ENCODE measurements at regions not wholly inside any gene's neighbourhood (a gene's known extent, or its start where the extent isn't known, plus 50 kb on each side); places are given as distances from the start of the nearest gene placed in this dataset.
"Not testable (repeated sequence)": the region's sequence is repeated elsewhere in the genome, so short reads cannot be mapped to it uniquely, and the experiment has no call there.

- not testable (repeated sequence) for H3K27ac Mint-ChIP-seq, DNase-seq, H3K9me3 Mint-ChIP-seq, H3K4me3 Mint-ChIP-seq, H3K4me1 Mint-ChIP-seq, H3K27me3 Mint-ChIP-seq, H3K36me3 Mint-ChIP-seq
Observed at GRCh38 chr7:131922948-131923347, 366.5 kb upstream of the PODXL start.

GRCh38 chr7:131921016-131921415 is 364.6 kb upstream of the PODXL start:
- no peak overlapping the region for H3K27ac Mint-ChIP-seq
- no peak overlapping the region for H3K4me3 Mint-ChIP-seq
- no peak for DNase-seq
- no peaks in the 10 kb centered on the region for H3K9me3 Mint-ChIP-seq
- H3K27me3 Mint-ChIP-seq, result no peaks in the 10 kb centered on the region
- H3K36me3 Mint-ChIP-seq, result no peaks in the 10 kb centered on the region
- H3K4me1 Mint-ChIP-seq, result no peaks in the 10 kb centered on the region

- Mint-ChIP-seq H3K9me3 (no peaks in the 10 kb centered on the region), H3K4me3 (no peak overlapping the region), H3K36me3 (no peaks in the 10 kb centered on the region), H3K27ac (no peak overlapping the region), H3K4me1 (no peaks in the 10 kb centered on the region), H3K27me3 (peaks cover under 1% of the 10 kb centered on the region)
- no peak for DNase-seq
Observed at GRCh38 chr7:131919920-131920709, 363.7 kb upstream of the PODXL start.

- Mint-ChIP-seq H3K4me1 (no peaks in the 10 kb centered on the region), H3K27ac (no peak overlapping the region), H3K36me3 (no peaks in the 10 kb centered on the region), H3K9me3 (peaks cover 4% of the 10 kb centered on the region), H3K4me3 (no peak overlapping the region), H3K27me3 (peaks cover 67% of the 10 kb centered on the region)
- DNase-seq, result no peak
Observed at GRCh38 chr7:131911112-131911511, 354.7 kb upstream of the PODXL start.

GRCh38 chr7:131909151-131909768 is 352.8 kb upstream of the PODXL start:
- peaks cover 4% of the 10 kb centered on the region for H3K9me3 Mint-ChIP-seq
- DNase-seq, result no peak
- no peaks in the 10 kb centered on the region for H3K36me3 Mint-ChIP-seq
- H3K27ac Mint-ChIP-seq, result no peak overlapping the region
- peaks cover 64% of the 10 kb centered on the region for H3K27me3 Mint-ChIP-seq
- H3K4me1 Mint-ChIP-seq, result no peaks in the 10 kb centered on the region
- H3K4me3 Mint-ChIP-seq, result no peak overlapping the region

- H3K27me3 Mint-ChIP-seq, result peaks cover 61% of the 10 kb centered on the region
- H3K27ac Mint-ChIP-seq, result no peak overlapping the region
- no peak for DNase-seq
- no peak overlapping the region for H3K4me3 Mint-ChIP-seq
- no peaks in the 10 kb centered on the region for H3K36me3 Mint-ChIP-seq
- H3K9me3 Mint-ChIP-seq, result peaks cover 4% of the 10 kb centered on the region
- H3K4me1 Mint-ChIP-seq, result no peaks in the 10 kb centered on the region
Observed at GRCh38 chr7:131908714-131909113, 352.3 kb upstream of the PODXL start.

GRCh38 chr7:131905471-131905973 is 349.1 kb upstream of the PODXL start:
- H3K4me1 Mint-ChIP-seq, result no peaks in the 10 kb centered on the region
- no peak for DNase-seq
- H3K36me3 Mint-ChIP-seq, result no peaks in the 10 kb centered on the region
- H3K4me3 Mint-ChIP-seq, result no peak overlapping the region
- H3K27me3 Mint-ChIP-seq, result peaks cover 33% of the 10 kb centered on the region
- peaks cover 5% of the 10 kb centered on the region for H3K9me3 Mint-ChIP-seq
- no peak overlapping the region for H3K27ac Mint-ChIP-seq

- Mint-ChIP-seq H3K9me3 (peaks cover 3% of the 10 kb centered on the region), H3K27ac (no peak overlapping the region), H3K4me1 (no peaks in the 10 kb centered on the region), H3K36me3 (no peaks in the 10 kb centered on the region), H3K27me3 (peaks cover 26% of the 10 kb centered on the region), H3K4me3 (no peak overlapping the region)
- DNase-seq, result no peak
Observed at GRCh38 chr7:131904760-131905327, 348.4 kb upstream of the PODXL start.

- no peak for DNase-seq
- no peak overlapping the region for H3K4me3 Mint-ChIP-seq
- H3K9me3 Mint-ChIP-seq, result peaks cover 3% of the 10 kb centered on the region
Observed at GRCh38 chr7:131903315-131903714, 346.9 kb upstream of the PODXL start.

GRCh38 chr7:131900785-131901287 is 344.4 kb upstream of the PODXL start:
- peaks cover 2% of the 10 kb centered on the region for H3K4me1 Mint-ChIP-seq
- H3K27me3 Mint-ChIP-seq, result peaks cover 13% of the 10 kb centered on the region
- peaks cover 3% of the 10 kb centered on the region for H3K9me3 Mint-ChIP-seq
- no peak overlapping the region for H3K4me3 Mint-ChIP-seq
- no peak overlapping the region for H3K27ac Mint-ChIP-seq
- no peaks in the 10 kb centered on the region for H3K36me3 Mint-ChIP-seq
- DNase-seq, result no peak

More at GRCh38 chr7:131903315-131903714, 346.9 kb upstream of the PODXL start:
- Mint-ChIP-seq H3K27ac (no peak overlapping the region), H3K4me1 (peaks cover 2% of the 10 kb centered on the region), H3K27me3 (peaks cover 20% of the 10 kb centered on the region), H3K36me3 (no peaks in the 10 kb centered on the region)

GRCh38 chr7:131899271-131900030 is 343.0 kb upstream of the PODXL start:
- Mint-ChIP-seq H3K27me3 (peaks cover 19% of the 10 kb centered on the region), H3K4me3 (no peak overlapping the region), H3K4me1 (peaks cover 2% of the 10 kb centered on the region), H3K36me3 (no peaks in the 10 kb centered on the region), H3K27ac (no peak overlapping the region), H3K9me3 (peaks cover 3% of the 10 kb centered on the region)
- no peak for DNase-seq

- Mint-ChIP-seq H3K27ac (no peak overlapping the region), H3K36me3 (no peaks in the 10 kb centered on the region), H3K4me3 (no peak overlapping the region), H3K9me3 (peaks cover 3% of the 10 kb centered on the region), H3K27me3 (peaks cover 19% of the 10 kb centered on the region), H3K4me1 (peaks cover 2% of the 10 kb centered on the region)
- DNase-seq, result no peak
Observed at GRCh38 chr7:131898418-131898817, 342.0 kb upstream of the PODXL start.

- no peak overlapping the region for H3K4me3 Mint-ChIP-seq
- H3K36me3 Mint-ChIP-seq, result no peaks in the 10 kb centered on the region
- peaks cover 19% of the 10 kb centered on the region for H3K27me3 Mint-ChIP-seq
- H3K27ac Mint-ChIP-seq, result no peak overlapping the region
- H3K4me1 Mint-ChIP-seq, result peaks cover 2% of the 10 kb centered on the region
- DNase-seq, result no peak
- H3K9me3 Mint-ChIP-seq, result peaks cover 3% of the 10 kb centered on the region
Observed at GRCh38 chr7:131897790-131898165, 341.4 kb upstream of the PODXL start.

GRCh38 chr7:131897016-131897789 is 340.8 kb upstream of the PODXL start:
- no peak for DNase-seq
- H3K36me3 Mint-ChIP-seq, result no peaks in the 10 kb centered on the region
- H3K27ac Mint-ChIP-seq, result no peak overlapping the region
- H3K4me3 Mint-ChIP-seq, result no peak overlapping the region
- peaks cover 19% of the 10 kb centered on the region for H3K27me3 Mint-ChIP-seq
- H3K4me1 Mint-ChIP-seq, result peaks cover 2% of the 10 kb centered on the region
- H3K9me3 Mint-ChIP-seq, result peaks cover under 1% of the 10 kb centered on the region

All from activated naive CD8-positive, alpha-beta T cell treated with anti-CD3 and anti-CD28 coated beads for 36 hours (primary cell).